Fibroblast of lung (primary cell): ENCODE measurements at regions not wholly inside any gene's neighbourhood (a gene's known extent, or its start where the extent isn't known, plus 50 kb on each side); places are given as distances from the start of the nearest gene placed in this dataset.

ENCODE experiments used
- DNase-seq, 2 donors: peaks; one replicate each; pipeline versions ENCODE4 v3.0.0 to v3.0.0-alpha.2; 2010; ENCODE audit warnings: low read depth in 2 of 2
- H2AFZ ChIP-seq: 2 replicates; pipeline ENCODE4 v1.5.1; 2012; ENCODE audit warnings: low read length, control low read depth, inconsistent platforms
- H3K27ac ChIP-seq: 2 replicates; pipeline ENCODE4 v1.5.1; 2011; ENCODE audit warnings: low read length, control low read depth; ENCODE audit not compliant: insufficient read depth
- H3K27me3 ChIP-seq: 2 replicates; pipeline ENCODE4 v1.5.1; 2011; ENCODE audit warnings: mild to moderate bottlenecking, low read length; ENCODE audit not compliant: control insufficient read depth, insufficient read depth
- H3K36me3 ChIP-seq: 2 replicates; pipeline ENCODE4 v1.5.1; 2011; ENCODE audit warnings: low read length; ENCODE audit not compliant: control insufficient read depth, insufficient read depth
- H3K4me1 ChIP-seq: 2 replicates; pipeline ENCODE4 v1.5.1; 2011; ENCODE audit warnings: low read length; ENCODE audit not compliant: control insufficient read depth, insufficient read depth; ENCODE audit errors: extremely low read depth
- H3K4me2 ChIP-seq: 2 replicates; pipeline ENCODE4 v1.5.1; 2011; ENCODE audit warnings: low read length, control low read depth; ENCODE audit not compliant: insufficient read depth; ENCODE audit errors: extremely low read depth
- H3K4me3 ChIP-seq, 4 experiments: fragments of 200-600 bp in 1 of 4; sonication (generic) in 1 of 4; replicated peaks in 1 of 4; 2 replicates each; pipeline ENCODE4 v1.5.1; 2011 to 2016; ENCODE audit warnings: low read length in 4 of 4, low read depth in 3 of 4, mild to moderate bottlenecking in 3 of 4, control low read depth in 2 of 4, inconsistent platforms in 1 of 4, mixed read lengths in 1 of 4; ENCODE audit not compliant: insufficient read depth in 1 of 4; ENCODE audit errors: control extremely low read depth in 1 of 4
- H3K79me2 ChIP-seq: 2 replicates; pipeline ENCODE4 v1.5.1; 2012; ENCODE audit warnings: mild to moderate bottlenecking, low read length, inconsistent platforms; ENCODE audit not compliant: control insufficient read depth, insufficient read depth
- H3K9ac ChIP-seq: 2 replicates; pipeline ENCODE4 v1.5.1; 2011; ENCODE audit warnings: mild to moderate bottlenecking, low read length, control low read depth; ENCODE audit not compliant: insufficient read depth
- H3K9me3 ChIP-seq: 2 replicates; pipeline ENCODE4 v1.5.1; 2012; ENCODE audit warnings: low read depth, low read length; ENCODE audit not compliant: control insufficient read depth, insufficient read depth
- H4K20me1 ChIP-seq: 2 replicates; pipeline ENCODE4 v1.5.1; 2011; ENCODE audit warnings: low read length; ENCODE audit not compliant: control insufficient read depth, insufficient read depth; ENCODE audit errors: extremely low read depth
- CTCF ChIP-seq, 2 donors: IDR thresholded peaks in 1 of 2; conservative IDR thresholded peaks in 1 of 2; 1 replicate in 1 of 2; 2 replicates in 1 of 2; pipeline ENCODE4 v1.5.1; 2011 to 2012; ENCODE audit warnings: low read length in 2 of 2, control low read depth in 1 of 2, inconsistent platforms in 1 of 2, low read depth in 1 of 2, mild to moderate bottlenecking in 1 of 2
- EZH2 ChIP-seq: IDR thresholded peaks from 2 replicates; pipeline ENCODE4 v1.5.1; 2012; ENCODE audit warnings: low read length, control low read depth, mild to moderate bottlenecking; ENCODE audit errors: missing control alignments

DNA sequence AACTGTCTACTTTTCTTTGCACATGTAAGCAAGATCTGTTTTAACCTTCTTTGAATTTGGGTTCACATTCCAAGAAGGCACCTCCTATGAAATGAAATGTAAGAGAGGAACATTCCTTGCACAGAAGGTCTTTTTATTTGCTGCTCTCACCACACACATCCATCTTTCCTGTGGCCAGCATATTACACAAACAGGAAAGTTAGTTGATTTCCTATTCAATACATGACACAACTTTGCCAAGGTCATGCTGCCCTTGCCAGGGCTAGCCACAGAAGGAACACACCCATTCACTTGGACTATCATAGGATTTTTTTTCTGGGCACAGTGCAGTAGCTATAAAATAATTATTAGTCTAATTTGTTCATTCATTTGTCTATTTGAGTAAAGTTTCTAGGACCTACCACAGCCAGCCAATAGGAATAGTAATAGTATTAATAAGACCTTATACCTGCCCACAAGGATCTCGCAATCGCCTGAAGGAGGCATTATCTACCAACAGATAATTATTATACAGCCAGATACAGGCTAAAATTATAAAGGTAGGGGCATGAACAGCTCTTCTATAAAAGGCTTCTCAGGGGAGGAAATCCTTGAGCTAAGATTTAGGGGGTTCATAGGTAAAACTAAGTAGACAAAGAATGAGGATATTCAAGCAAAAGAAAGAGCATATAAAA is 78.1 kb upstream of the NREP start:
- H2AFZ ChIP-seq, result no peak overlapping the region
- H3K9ac ChIP-seq, result no peak overlapping the region
- H3K4me1 ChIP-seq, result no peaks in the 10 kb centered on the region
- no peaks in the 10 kb centered on the region for H4K20me1 ChIP-seq
- no peaks in the 10 kb centered on the region for H3K79me2 ChIP-seq
- no peaks in the 10 kb centered on the region for H3K9me3 ChIP-seq
- DNase-seq, result peak; percentile 39 to 77
- no peaks in the 10 kb centered on the region for H3K27me3 ChIP-seq
- TF ChIP-seq CTCF (conservative IDR thresholded peaks at IDR 0.05 in 1 of 2, IDR thresholded peaks at IDR 0.05 in 1 of 2; ENCODE audit: low read depth in 1 of 2, low read length in 2 of 2) (no peak), EZH2 (no peak)
- H3K36me3 ChIP-seq, result no peaks in the 10 kb centered on the region
- H3K4me3 ChIP-seq, result no peak overlapping the region
- H3K4me2 ChIP-seq, result no peak overlapping the region
- H3K27ac ChIP-seq, result no peak overlapping the region

- H3K4me1 ChIP-seq, result peaks cover 2% of the 10 kb centered on the region
- TF ChIP-seq EZH2 (no peak), CTCF (conservative IDR thresholded peaks at IDR 0.05 in 1 of 2, IDR thresholded peaks at IDR 0.05 in 1 of 2; ENCODE audit: low read depth in 1 of 2, low read length in 2 of 2) (no peak)
- H4K20me1 ChIP-seq, result no peaks in the 10 kb centered on the region
- no peaks in the 10 kb centered on the region for H3K27me3 ChIP-seq
- no peak overlapping the region for H3K4me3 ChIP-seq
- no peaks in the 10 kb centered on the region for H3K9me3 ChIP-seq
- H3K4me2 ChIP-seq, result no peak overlapping the region
- DNase-seq, result peak; percentile 52 to 87
- H3K27ac ChIP-seq, result no peak overlapping the region
- H2AFZ ChIP-seq, result no peak overlapping the region
- no peaks in the 10 kb centered on the region for H3K36me3 ChIP-seq
- no peaks in the 10 kb centered on the region for H3K79me2 ChIP-seq
- H3K9ac ChIP-seq, result no peak overlapping the region
Observed at GRCh38 chr5:111830333-111830732, 73.3 kb upstream of the NREP start.

DNA sequence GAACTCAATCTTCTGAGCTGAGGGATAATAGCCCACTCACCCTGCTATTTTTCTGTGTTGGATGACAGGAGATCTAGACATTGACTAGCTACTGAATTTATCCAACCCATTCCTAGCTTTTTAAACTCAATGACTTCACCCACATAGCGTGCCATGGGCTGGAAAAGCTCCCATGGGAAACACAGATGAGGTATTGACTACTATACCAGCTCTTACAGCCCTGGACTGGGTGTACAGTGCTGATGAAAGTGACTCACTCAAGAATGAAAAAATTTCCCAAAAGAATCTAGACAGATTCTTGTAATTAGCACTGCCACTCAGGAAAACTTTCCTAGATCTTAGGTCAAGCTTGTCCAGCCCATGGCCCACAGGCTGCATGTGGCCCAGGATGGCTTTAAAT is 72.7 kb upstream of the NREP start:
- H3K27ac ChIP-seq, result no peak overlapping the region
- H3K4me3 ChIP-seq, result no peak overlapping the region
- no peaks in the 10 kb centered on the region for H3K27me3 ChIP-seq
- TF ChIP-seq EZH2 (no peak), CTCF (conservative IDR thresholded peaks at IDR 0.05 in 1 of 2, IDR thresholded peaks at IDR 0.05 in 1 of 2; ENCODE audit: low read depth in 1 of 2, low read length in 2 of 2) (no peak)
- no peaks in the 10 kb centered on the region for H3K79me2 ChIP-seq
- no peak overlapping the region for H3K9ac ChIP-seq
- H3K9me3 ChIP-seq, result no peaks in the 10 kb centered on the region
- H4K20me1 ChIP-seq, result no peaks in the 10 kb centered on the region
- H3K4me1 ChIP-seq, result peaks cover 2% of the 10 kb centered on the region
- no peaks in the 10 kb centered on the region for H3K36me3 ChIP-seq
- no peak overlapping the region for H2AFZ ChIP-seq
- H3K4me2 ChIP-seq, result no peak overlapping the region
- peak; percentile 55 to 96 for DNase-seq
